Gastrocnemius medialis (tissue), 4 donors: ENCODE measurements at regions not wholly inside any gene's neighbourhood (a gene's known extent, or its start where the extent isn't known, plus 50 kb on each side); places are given as distances from the start of the nearest gene placed in this dataset.

Experiments
- POLR2A ChIP-seq, 2 donors: fragments of 450-650 bp; IDR thresholded peaks; one replicate each; pipeline ENCODE4 v1.6.1; 2017; ENCODE audit warnings: antibody characterized with exemption in 2 of 2, mild to moderate bottlenecking in 2 of 2, moderate library complexity in 2 of 2
- TF ChIP-seq, protein P1 (sequence below), 5 experiments: fragments of 450-650 bp in 3 of 5; fragments of 200-600 bp in 2 of 5; sonication (generic) in 2 of 5; IDR thresholded peaks in 4 of 5; conservative IDR thresholded peaks in 1 of 5; 1 replicate in 4 of 5; 2 replicates in 1 of 5; pipeline ENCODE4 v1.5.1; 2016 to 2019; ENCODE audit warnings: antibody characterized with exemption in 5 of 5, mild to moderate bottlenecking in 3 of 5, moderate library complexity in 3 of 5

DNA sequence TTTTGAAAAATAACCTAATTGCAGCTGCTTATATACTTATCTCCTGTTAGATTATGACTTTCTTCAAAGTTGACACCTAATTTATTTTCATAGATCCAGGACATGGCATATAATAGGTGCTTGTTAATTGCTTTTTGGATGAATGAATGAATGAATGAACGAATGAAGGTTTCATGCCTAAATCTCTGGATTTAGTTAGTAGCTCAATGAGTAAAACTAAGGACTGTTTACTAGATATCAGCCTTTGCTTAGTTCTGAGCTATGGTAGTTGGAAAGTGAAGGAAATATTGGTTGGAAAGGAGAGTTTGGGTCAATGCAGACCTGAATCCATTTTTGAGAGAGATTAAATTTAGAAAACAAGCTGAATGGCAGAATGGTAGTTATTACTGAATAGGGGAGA lies 160.4 kb upstream of the SGO1 start:
- no peak for TF ChIP-seq POLR2A (IDR thresholded peaks at IDR 0.05)
- TF ChIP-seq, protein P1, sequence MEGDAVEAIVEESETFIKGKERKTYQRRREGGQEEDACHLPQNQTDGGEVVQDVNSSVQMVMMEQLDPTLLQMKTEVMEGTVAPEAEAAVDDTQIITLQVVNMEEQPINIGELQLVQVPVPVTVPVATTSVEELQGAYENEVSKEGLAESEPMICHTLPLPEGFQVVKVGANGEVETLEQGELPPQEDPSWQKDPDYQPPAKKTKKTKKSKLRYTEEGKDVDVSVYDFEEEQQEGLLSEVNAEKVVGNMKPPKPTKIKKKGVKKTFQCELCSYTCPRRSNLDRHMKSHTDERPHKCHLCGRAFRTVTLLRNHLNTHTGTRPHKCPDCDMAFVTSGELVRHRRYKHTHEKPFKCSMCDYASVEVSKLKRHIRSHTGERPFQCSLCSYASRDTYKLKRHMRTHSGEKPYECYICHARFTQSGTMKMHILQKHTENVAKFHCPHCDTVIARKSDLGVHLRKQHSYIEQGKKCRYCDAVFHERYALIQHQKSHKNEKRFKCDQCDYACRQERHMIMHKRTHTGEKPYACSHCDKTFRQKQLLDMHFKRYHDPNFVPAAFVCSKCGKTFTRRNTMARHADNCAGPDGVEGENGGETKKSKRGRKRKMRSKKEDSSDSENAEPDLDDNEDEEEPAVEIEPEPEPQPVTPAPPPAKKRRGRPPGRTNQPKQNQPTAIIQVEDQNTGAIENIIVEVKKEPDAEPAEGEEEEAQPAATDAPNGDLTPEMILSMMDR (IDR thresholded peaks at IDR 0.05 in 4 of 5, conservative IDR thresholded peaks at IDR 0.05 in 1 of 5), result no peak
